Right lung (tissue), 2 donors: ENCODE measurements at regions not wholly inside any gene's neighbourhood (a gene's known extent, or its start where the extent isn't known, plus 50 kb on each side); places are given as distances from the start of the nearest gene placed in this dataset.

Source experiments
- DNase-seq, 2 donors: peaks; one replicate each; pipeline ENCODE4 v3.0.0-alpha.2; 2013

- DNase-seq, result no peak
Observed at GRCh38 chr12:88417531-88417930, 162.7 kb downstream of the KITLG start.

GRCh38 chr12:88418856-88419497 is 161.3 kb downstream of the KITLG start:
- DNase-seq, result no peak

GRCh38 chr12:88419794-88420193 is 160.5 kb downstream of the KITLG start:
- DNase-seq, result no peak

GRCh38 chr12:88420457-88420856 is 159.8 kb downstream of the KITLG start:
- no peak for DNase-seq

GRCh38 chr12:88424791-88425730 is 155.2 kb downstream of the KITLG start:
- no peak for DNase-seq

GRCh38 chr12:88428350-88428749 is 151.9 kb downstream of the KITLG start:
- no peak for DNase-seq

GRCh38 chr12:88431246-88431645 is 149.0 kb downstream of the KITLG start:
- no peak for DNase-seq

- peak; percentile 53 to 65 for DNase-seq
Observed at GRCh38 chr12:88432531-88433490, 147.5 kb downstream of the KITLG start.

GRCh38 chr12:88433997-88434703 is 146.1 kb downstream of the KITLG start:
- no peak for DNase-seq

GRCh38 chr12:88435334-88436076 is 144.8 kb downstream of the KITLG start:
- DNase-seq, result no peak

- no peak for DNase-seq
Observed at GRCh38 chr12:88437226-88437625, 143.0 kb downstream of the KITLG start.
